ENCODE measurements at regions not wholly inside any gene's neighbourhood (a gene's known extent, or its start where the extent isn't known, plus 50 kb on each side); places are given as distances from the start of the nearest gene placed in this dataset.

DNA sequence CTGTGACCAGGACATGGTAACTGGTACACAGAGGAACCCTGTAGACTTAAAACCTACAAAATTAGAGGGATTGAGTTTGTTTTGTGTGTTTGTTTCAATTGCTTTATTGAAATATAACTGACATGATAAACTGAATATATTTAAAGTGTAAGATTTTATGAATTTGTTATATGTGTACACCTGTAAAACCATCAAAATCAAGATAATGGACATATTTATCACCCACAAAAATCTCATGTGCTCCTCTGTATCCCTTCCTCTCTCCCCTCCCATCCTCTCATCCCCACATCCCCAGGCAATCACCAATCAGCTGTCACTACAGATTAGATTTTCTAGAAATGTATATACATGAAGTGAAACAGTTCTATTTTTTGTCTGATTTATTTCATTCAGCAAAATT lies 565.5 kb downstream of the NOVA1 start:
- ATAC-seq = no peak
- H3K27ac Mint-ChIP-seq = no peak overlapping the region
- POLR2A ChIA-PET = no interaction called here
- no peaks in the 10 kb centered on the region for H3K36me3 Mint-ChIP-seq (ENCODE audit: low read depth)
- no peaks in the 10 kb centered on the region for H3K27me3 Mint-ChIP-seq
- peaks cover 12% of the 10 kb centered on the region for H3K9me3 Mint-ChIP-seq
- intact Hi-C loops (cut with micrococcal nuclease) = no loop called here
- DNase-seq = no peak
- H3K4me3 Mint-ChIP-seq = no peak overlapping the region
- CTCF ChIA-PET = no interaction called here
- no peaks in the 10 kb centered on the region for H3K4me1 Mint-ChIP-seq (ENCODE audit: low read depth)
- TF ChIP-seq, protein P1, sequence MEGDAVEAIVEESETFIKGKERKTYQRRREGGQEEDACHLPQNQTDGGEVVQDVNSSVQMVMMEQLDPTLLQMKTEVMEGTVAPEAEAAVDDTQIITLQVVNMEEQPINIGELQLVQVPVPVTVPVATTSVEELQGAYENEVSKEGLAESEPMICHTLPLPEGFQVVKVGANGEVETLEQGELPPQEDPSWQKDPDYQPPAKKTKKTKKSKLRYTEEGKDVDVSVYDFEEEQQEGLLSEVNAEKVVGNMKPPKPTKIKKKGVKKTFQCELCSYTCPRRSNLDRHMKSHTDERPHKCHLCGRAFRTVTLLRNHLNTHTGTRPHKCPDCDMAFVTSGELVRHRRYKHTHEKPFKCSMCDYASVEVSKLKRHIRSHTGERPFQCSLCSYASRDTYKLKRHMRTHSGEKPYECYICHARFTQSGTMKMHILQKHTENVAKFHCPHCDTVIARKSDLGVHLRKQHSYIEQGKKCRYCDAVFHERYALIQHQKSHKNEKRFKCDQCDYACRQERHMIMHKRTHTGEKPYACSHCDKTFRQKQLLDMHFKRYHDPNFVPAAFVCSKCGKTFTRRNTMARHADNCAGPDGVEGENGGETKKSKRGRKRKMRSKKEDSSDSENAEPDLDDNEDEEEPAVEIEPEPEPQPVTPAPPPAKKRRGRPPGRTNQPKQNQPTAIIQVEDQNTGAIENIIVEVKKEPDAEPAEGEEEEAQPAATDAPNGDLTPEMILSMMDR (IDR thresholded peaks at IDR 0.05) = no peak

DNA sequence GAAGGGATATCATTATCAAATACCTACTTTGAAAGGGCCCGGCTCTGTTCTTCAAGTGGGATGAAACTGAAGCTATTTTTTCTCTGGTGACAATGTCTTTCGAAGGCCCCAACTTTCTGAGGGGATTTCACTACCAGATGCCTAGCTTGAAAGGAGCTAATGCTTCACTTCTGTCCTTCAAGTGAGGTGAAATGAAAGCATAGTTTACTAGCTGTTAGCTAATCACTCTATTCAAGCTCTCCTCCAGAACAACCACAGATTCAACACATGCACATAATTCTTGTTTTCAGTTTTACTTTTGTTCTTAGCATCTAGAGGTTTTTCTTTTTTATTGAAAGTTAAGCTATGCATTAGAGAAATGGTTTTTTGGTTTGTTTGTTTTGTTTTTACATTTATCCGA lies 571.4 kb downstream of the NOVA1 start:
- intact Hi-C loops (cut with micrococcal nuclease) = no loop called here
- Mint-ChIP-seq H3K9me3 (peaks cover 6% of the 10 kb centered on the region), H3K4me3 (no peak overlapping the region), H3K27ac (no peak overlapping the region), H3K4me1 (ENCODE audit: low read depth) (no peaks in the 10 kb centered on the region), H3K27me3 (no peaks in the 10 kb centered on the region), H3K36me3 (ENCODE audit: low read depth) (no peaks in the 10 kb centered on the region)
- CTCF ChIA-PET = no interaction called here
- TF ChIP-seq, protein P1 (IDR thresholded peaks at IDR 0.05) = no peak
- DNase-seq = no peak
- POLR2A ChIA-PET = no interaction called here
- ATAC-seq = no peak

DNA sequence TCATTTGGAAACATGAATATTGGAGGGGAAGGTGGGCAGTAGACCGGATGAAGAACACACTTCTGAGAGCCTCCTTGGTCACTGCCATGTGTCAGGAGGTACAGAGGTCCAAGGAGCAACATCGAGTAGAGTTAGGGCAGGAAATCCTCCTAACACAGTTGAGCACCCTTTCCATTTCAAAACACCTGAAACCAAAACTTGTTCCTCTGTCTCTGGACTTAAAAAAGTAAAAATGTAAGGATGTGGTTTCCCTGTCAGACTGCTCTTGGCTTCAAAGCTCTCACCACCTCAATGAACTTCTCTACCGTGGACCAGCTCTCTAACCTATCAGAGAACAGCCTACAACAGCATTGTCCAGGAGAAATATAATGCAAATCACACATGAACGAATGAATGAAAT lies 573.9 kb downstream of the NOVA1 start:
- TF ChIP-seq, protein P1 (IDR thresholded peaks at IDR 0.05) = no peak
- ATAC-seq (no peak), DNase-seq (no peak)
- Mint-ChIP-seq H3K27me3 (no peaks in the 10 kb centered on the region), H3K9me3 (peaks cover 8% of the 10 kb centered on the region), H3K27ac (no peak overlapping the region), H3K36me3 (ENCODE audit: low read depth) (no peaks in the 10 kb centered on the region), H3K4me1 (ENCODE audit: low read depth) (no peaks in the 10 kb centered on the region), H3K4me3 (no peak overlapping the region)
- ChIA-PET POLR2A (no interaction called here), CTCF (no interaction called here)
- intact Hi-C loops (cut with micrococcal nuclease) = no loop called here

DNA sequence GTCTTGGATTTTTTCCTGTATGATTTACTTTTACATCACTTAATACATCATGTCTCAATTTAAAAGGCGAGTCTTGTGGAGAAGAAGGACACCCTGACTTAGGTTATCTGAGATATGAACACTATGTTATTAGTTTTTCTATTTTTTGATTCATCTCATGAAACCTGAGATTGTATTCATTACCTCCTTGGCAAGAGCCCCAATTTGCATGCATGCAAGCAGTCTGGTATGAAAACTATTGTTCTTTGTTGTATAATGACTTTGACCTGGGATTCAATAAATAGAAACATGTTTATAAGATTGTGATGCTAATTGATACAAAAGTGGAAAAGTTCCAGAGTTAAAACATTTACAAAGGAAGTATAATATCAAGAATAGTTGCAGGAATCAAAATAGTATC lies 576.1 kb downstream of the NOVA1 start:
- no peak for DNase-seq
- TF ChIP-seq, protein P1 (IDR thresholded peaks at IDR 0.05) = no peak
- H3K4me1 Mint-ChIP-seq (ENCODE audit: low read depth) = no peaks in the 10 kb centered on the region
- peaks cover 6% of the 10 kb centered on the region for H3K9me3 Mint-ChIP-seq
- no peak overlapping the region for H3K4me3 Mint-ChIP-seq
- POLR2A ChIA-PET = no interaction called here
- no peak overlapping the region for H3K27ac Mint-ChIP-seq
- intact Hi-C loops (cut with micrococcal nuclease) = no loop called here
- no peaks in the 10 kb centered on the region for H3K36me3 Mint-ChIP-seq (ENCODE audit: low read depth)
- ATAC-seq = no peak
- CTCF ChIA-PET = interaction anchor here (1.1 kb wide), 1 partner anchor 14 kb away, joined by 3 read pairs; no protein-coding TSS in a partner anchor
- no peaks in the 10 kb centered on the region for H3K27me3 Mint-ChIP-seq

DNA sequence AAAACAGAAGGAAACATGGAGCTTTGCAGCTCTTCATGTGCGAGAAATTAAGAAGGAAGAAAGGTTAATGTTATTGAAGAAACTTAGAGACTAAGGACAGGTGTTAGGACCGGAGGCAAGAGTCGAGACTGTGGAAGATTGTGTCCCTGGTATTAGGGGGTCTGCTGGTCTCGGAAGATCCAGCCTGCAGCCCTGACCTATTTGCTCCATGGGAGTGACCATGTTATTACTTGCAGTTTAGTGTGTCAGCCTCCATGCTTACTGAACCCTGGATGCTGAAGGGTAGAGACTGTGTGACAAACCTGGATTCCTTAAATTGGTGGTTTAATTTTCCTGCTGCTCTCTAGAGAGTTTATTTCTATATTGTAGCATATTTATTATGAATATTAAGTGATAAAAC lies 580.6 kb downstream of the NOVA1 start:
- Mint-ChIP-seq H3K36me3 (ENCODE audit: low read depth) (no peaks in the 10 kb centered on the region), H3K9me3 (peaks cover 11% of the 10 kb centered on the region), H3K27ac (no peak overlapping the region), H3K4me1 (ENCODE audit: low read depth) (no peaks in the 10 kb centered on the region), H3K27me3 (no peaks in the 10 kb centered on the region), H3K4me3 (no peak overlapping the region)
- no peak for ATAC-seq
- ChIA-PET POLR2A (interaction anchor here (0.7 kb wide), 1 partner anchor 11 kb away, joined by 3 read pairs; no protein-coding TSS in a partner anchor), CTCF (no interaction called here)
- TF ChIP-seq, protein P1 (IDR thresholded peaks at IDR 0.05) = no peak
- intact Hi-C loops (cut with micrococcal nuclease) = no loop called here
- no peak for DNase-seq
